Testis (tissue), 2 donors: ENCODE measurements at regions not wholly inside any gene's neighbourhood (a gene's known extent, or its start where the extent isn't known, plus 50 kb on each side); places are given as distances from the start of the nearest gene placed in this dataset.

ENCODE experiments used
- POLR2A ChIP-seq: fragments of 450-650 bp; IDR thresholded peaks from one replicate; pipeline ENCODE4 v1.6.1; 2017; ENCODE audit warnings: antibody characterized with exemption, mild to moderate bottlenecking, moderate library complexity
- TF ChIP-seq, protein P1 (sequence below), 3 experiments: fragments of 450-650 bp in 2 of 3; fragments of 200-600 bp in 1 of 3; sonication (generic) in 1 of 3; IDR thresholded peaks; one replicate each; pipeline ENCODE4 v1.5.1; 2016 to 2019; ENCODE audit warnings: antibody characterized with exemption in 3 of 3, mild to moderate bottlenecking in 2 of 3, moderate library complexity in 1 of 3

DNA sequence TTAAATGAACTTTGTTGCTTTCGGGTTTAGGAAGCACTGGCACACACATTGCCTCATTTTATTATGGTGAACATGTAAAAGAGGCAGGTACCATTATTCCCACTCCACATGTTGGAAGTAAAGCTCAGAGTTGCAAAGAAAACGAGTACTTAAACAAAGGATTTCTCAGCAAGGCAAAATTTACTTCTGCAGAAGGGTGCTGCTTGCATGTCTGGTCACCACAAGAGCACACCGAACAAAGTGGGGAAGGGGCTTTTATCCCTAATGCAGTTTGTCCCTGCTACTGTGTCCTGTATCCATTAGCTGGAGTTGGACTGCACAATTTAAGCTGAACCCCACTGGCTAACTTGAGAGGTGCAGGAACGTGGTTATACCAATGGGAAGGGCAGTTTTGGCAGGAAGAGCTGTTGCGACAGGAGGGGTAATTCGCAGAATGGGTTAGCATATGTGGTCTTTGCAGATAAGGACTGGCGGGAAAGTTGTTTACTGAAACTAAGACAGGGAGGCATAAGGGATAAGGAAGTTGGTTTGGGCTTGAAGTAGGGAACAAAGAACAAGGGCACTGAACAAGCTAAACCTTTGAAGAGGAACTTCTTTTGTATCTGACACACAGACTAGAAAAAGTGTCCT is 545.5 kb downstream of the UQCRFS1 start:
- TF ChIP-seq, protein P1, sequence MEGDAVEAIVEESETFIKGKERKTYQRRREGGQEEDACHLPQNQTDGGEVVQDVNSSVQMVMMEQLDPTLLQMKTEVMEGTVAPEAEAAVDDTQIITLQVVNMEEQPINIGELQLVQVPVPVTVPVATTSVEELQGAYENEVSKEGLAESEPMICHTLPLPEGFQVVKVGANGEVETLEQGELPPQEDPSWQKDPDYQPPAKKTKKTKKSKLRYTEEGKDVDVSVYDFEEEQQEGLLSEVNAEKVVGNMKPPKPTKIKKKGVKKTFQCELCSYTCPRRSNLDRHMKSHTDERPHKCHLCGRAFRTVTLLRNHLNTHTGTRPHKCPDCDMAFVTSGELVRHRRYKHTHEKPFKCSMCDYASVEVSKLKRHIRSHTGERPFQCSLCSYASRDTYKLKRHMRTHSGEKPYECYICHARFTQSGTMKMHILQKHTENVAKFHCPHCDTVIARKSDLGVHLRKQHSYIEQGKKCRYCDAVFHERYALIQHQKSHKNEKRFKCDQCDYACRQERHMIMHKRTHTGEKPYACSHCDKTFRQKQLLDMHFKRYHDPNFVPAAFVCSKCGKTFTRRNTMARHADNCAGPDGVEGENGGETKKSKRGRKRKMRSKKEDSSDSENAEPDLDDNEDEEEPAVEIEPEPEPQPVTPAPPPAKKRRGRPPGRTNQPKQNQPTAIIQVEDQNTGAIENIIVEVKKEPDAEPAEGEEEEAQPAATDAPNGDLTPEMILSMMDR (IDR thresholded peaks at IDR 0.05): no peak
- no peak for TF ChIP-seq POLR2A
